Caco-2 (cell line): ENCODE measurements at regions not wholly inside any gene's neighbourhood (a gene's known extent, or its start where the extent isn't known, plus 50 kb on each side); places are given as distances from the start of the nearest gene placed in this dataset.

Source experiments
- BruUV-seq: library from RNA; stranded (reverse); fragments of 400-500 nt; replicated peaks from 2 replicates; lab custom pipeline; 2021; lab: Mats Ljungman, UMichigan
- CTCF ChIA-PET: fragments of 300-600 bp; sonication (Branson Sonifier 250); formaldehyde crosslinking; loops from one replicate; lab custom pipeline; 2022; ENCODE audit warnings: antibody characterized with exemption; lab: Charles Lee
- POLR2A ChIA-PET: fragments of 300-600 bp; sonication (Branson Sonifier 250); formaldehyde crosslinking; loops from one replicate; lab custom pipeline; 2022; ENCODE audit warnings: antibody characterized with exemption; lab: Charles Lee
- DNase-seq, 2 experiments: peaks; one replicate each; pipeline versions ENCODE4 v3.0.0 to v3.0.0-alpha.2; 2020 to 2022
- H3K27me3 ChIP-seq: replicated peaks from 2 replicates; pipeline ENCODE4 v1.6.0; 2011; ENCODE audit warnings: low read length; ENCODE audit not compliant: control insufficient read depth, insufficient read depth
- H3K36me3 ChIP-seq: 2 replicates; pipeline ENCODE4 v1.5.1; 2011; ENCODE audit warnings: low read length; ENCODE audit not compliant: control insufficient read depth, insufficient read depth
- H3K4me1 ChIP-seq: fragments of 250-450 bp; sonication (Bioruptor Pico); 2 replicates; pipeline ENCODE4 v1.5.1; 2020; ENCODE audit warnings: mild to moderate bottlenecking
- H3K4me3 ChIP-seq: 2 replicates; pipeline ENCODE4 v1.5.1; 2011; ENCODE audit warnings: low read depth, mild to moderate bottlenecking, control low read depth, low read length
- H3K9me3 ChIP-seq: fragments of 250-450 bp; sonication (Bioruptor Pico); 2 replicates; pipeline ENCODE4 v1.5.1; 2020; ENCODE audit warnings: mild to moderate bottlenecking, moderate library complexity
- H3K27ac Mint-ChIP-seq: one replicate; pipeline ENCODE4 v1.8.0; 2022; ENCODE audit warnings: mixed read lengths; ENCODE audit not compliant: unreplicated experiment
- H3K27me3 Mint-ChIP-seq: one replicate; pipeline ENCODE4 v1.8.0; 2022; ENCODE audit warnings: mixed read lengths; ENCODE audit not compliant: insufficient read depth, unreplicated experiment
- H3K36me3 Mint-ChIP-seq: one replicate; pipeline ENCODE4 v1.8.0; 2022; ENCODE audit warnings: mild to moderate bottlenecking, mixed read lengths; ENCODE audit not compliant: insufficient read depth, unreplicated experiment
- H3K4me1 Mint-ChIP-seq: one replicate; pipeline ENCODE4 v1.8.0; 2022; ENCODE audit warnings: low read depth, mixed read lengths; ENCODE audit not compliant: unreplicated experiment
- H3K4me3 Mint-ChIP-seq: one replicate; pipeline ENCODE4 v1.8.0; 2022; ENCODE audit warnings: mild to moderate bottlenecking, moderate library complexity, mixed read lengths; ENCODE audit not compliant: unreplicated experiment
- H3K9me3 Mint-ChIP-seq: one replicate; pipeline ENCODE4 v1.8.0; 2022; ENCODE audit warnings: mixed read lengths; ENCODE audit not compliant: unreplicated experiment
- CTCF ChIP-seq, 2 experiments: fragments of 200-600 bp in 1 of 2; IDR thresholded peaks; 1 replicate in 1 of 2; 2 replicates in 1 of 2; pipeline versions ENCODE4 v1.5.1 to v1.8.0; 2011 to 2022; ENCODE audit warnings: antibody characterized with exemption in 1 of 2, control low read depth in 1 of 2, inconsistent platforms in 1 of 2, low read depth in 1 of 2, low read length in 1 of 2, mild to moderate bottlenecking in 1 of 2, moderate library complexity in 1 of 2; ENCODE audit not compliant: insufficient read depth in 1 of 2, severe bottlenecking in 1 of 2, unreplicated experiment in 1 of 2
- intact Hi-C: fragments of 100-400 bp; cut with micrococcal nuclease; formaldehyde crosslinking; loops from one replicate; pipeline ENCODE4 v1.10.0; 2022; ENCODE audit not compliant: unreplicated experiment

GRCh38 chr7:115356139-115356746, 434.3 kb downstream of the MDFIC start:
- intact Hi-C loops, result loop anchor here (1.0 to 2.0 kb wide), 4 partner anchors 120 to 495 kb away; no protein-coding TSS in a partner anchor
- TF ChIP-seq CTCF (IDR thresholded peaks at IDR 0.05; ENCODE audit: insufficient read depth in 1 of 2, low read depth in 1 of 2, low read length in 1 of 2, severe bottlenecking in 1 of 2, unreplicated experiment in 1 of 2), result peak; percentile 28 to 51
- H3K9me3 Mint-ChIP-seq, result no peaks in the 10 kb centered on the region
- H3K4me3 ChIP-seq, result no peak overlapping the region
- no peaks in the 10 kb centered on the region for H3K36me3 ChIP-seq
- no peaks in the 10 kb centered on the region for H3K36me3 Mint-ChIP-seq
- H3K27me3 Mint-ChIP-seq, result no peaks in the 10 kb centered on the region
- H3K9me3 ChIP-seq, result no peaks in the 10 kb centered on the region
- no peaks in the 10 kb centered on the region for H3K4me1 ChIP-seq
- CTCF ChIA-PET, result no interaction called here
- no peaks in the 10 kb centered on the region for H3K4me1 Mint-ChIP-seq
- H3K27me3 ChIP-seq, result no peaks in the 10 kb centered on the region
- DNase-seq, result no peak
- no peak overlapping the region for H3K27ac Mint-ChIP-seq
- BruUV-seq, result no TSS peak
- no peak overlapping the region for H3K4me3 Mint-ChIP-seq
- POLR2A ChIA-PET, result no interaction called here

GRCh38 chr7:115354925-115355324, 433.0 kb downstream of the MDFIC start:
- CTCF ChIA-PET, result no interaction called here
- BruUV-seq, result no TSS peak

GRCh38 chr7:115352375-115352774, 430.5 kb downstream of the MDFIC start:
- Mint-ChIP-seq H3K9me3 (no peaks in the 10 kb centered on the region), H3K36me3 (no peaks in the 10 kb centered on the region), H3K4me1 (no peaks in the 10 kb centered on the region), H3K27me3 (peaks cover 3% of the 10 kb centered on the region), H3K27ac (no peak overlapping the region), H3K4me3 (no peak overlapping the region)
- BruUV-seq, result no TSS peak
- no peaks in the 10 kb centered on the region for H3K4me1 ChIP-seq
- ChIA-PET POLR2A (no interaction called here), CTCF (no interaction called here)
- intact Hi-C loops, result no loop called here
- TF ChIP-seq CTCF (IDR thresholded peaks at IDR 0.05; ENCODE audit: insufficient read depth in 1 of 2, low read depth in 1 of 2, low read length in 1 of 2, severe bottlenecking in 1 of 2, unreplicated experiment in 1 of 2), result no peak
- H3K36me3 ChIP-seq, result no peaks in the 10 kb centered on the region
- H3K27me3 ChIP-seq, result no peaks in the 10 kb centered on the region
- no peaks in the 10 kb centered on the region for H3K9me3 ChIP-seq
- H3K4me3 ChIP-seq, result no peak overlapping the region
- DNase-seq, result no peak

More at GRCh38 chr7:115354925-115355324, 433.0 kb downstream of the MDFIC start:
- Mint-ChIP-seq H3K36me3 (no peaks in the 10 kb centered on the region), H3K9me3 (no peaks in the 10 kb centered on the region), H3K4me1 (no peaks in the 10 kb centered on the region), H3K27me3 (no peaks in the 10 kb centered on the region), H3K4me3 (no peak overlapping the region), H3K27ac (no peak overlapping the region)
- DNase-seq, result no peak
- Histone ChIP-seq H3K4me1 (no peaks in the 10 kb centered on the region), H3K27me3 (no peaks in the 10 kb centered on the region), H3K4me3 (no peak overlapping the region), H3K36me3 (no peaks in the 10 kb centered on the region), H3K9me3 (no peaks in the 10 kb centered on the region)
- intact Hi-C loops, result no loop called here
- TF ChIP-seq CTCF (IDR thresholded peaks at IDR 0.05; ENCODE audit: insufficient read depth in 1 of 2, low read depth in 1 of 2, low read length in 1 of 2, severe bottlenecking in 1 of 2, unreplicated experiment in 1 of 2), result no peak
- POLR2A ChIA-PET, result no interaction called here
